Activated B cell treated with CpG ODN at 0.5 μM for 24 hours (primary cell): ENCODE measurements at regions not wholly inside any gene's neighbourhood (a gene's known extent, or its start where the extent isn't known, plus 50 kb on each side); places are given as distances from the start of the nearest gene placed in this dataset.

Source experiments
- ATAC-seq: fragments of 200-7000 bp; cut with Tn5 transposase; one replicate; pipeline ENCODE4 v1.10.0; 2021; ENCODE audit warnings: low read depth, mild to moderate bottlenecking, moderate library complexity
- CTCF ChIA-PET: fragments of 350-600 bp; sonication (Branson Sonifier 250); formaldehyde crosslinking; loops from one replicate; lab custom pipeline; 2021; ENCODE audit warnings: antibody characterized with exemption; lab: Charles Lee
- POLR2A ChIA-PET: fragments of 350-600 bp; sonication (Branson Sonifier 250); formaldehyde crosslinking; loops from one replicate; lab custom pipeline; 2021; ENCODE audit warnings: antibody characterized with exemption; lab: Charles Lee
- DNase-seq: peaks from one replicate; pipeline ENCODE4 v3.0.0; 2022
- H3K27ac Mint-ChIP-seq: one replicate; pipeline ENCODE4 v1.8.0; 2020; ENCODE audit warnings: mixed read lengths
- H3K27me3 Mint-ChIP-seq: one replicate; pipeline ENCODE4 v1.8.0; 2021; ENCODE audit warnings: mixed read lengths
- H3K36me3 Mint-ChIP-seq: one replicate; pipeline ENCODE4 v1.8.0; 2021; ENCODE audit warnings: low read depth, mixed read lengths
- H3K4me1 Mint-ChIP-seq: one replicate; pipeline ENCODE4 v1.8.0; 2021; ENCODE audit warnings: mixed read lengths
- H3K4me3 Mint-ChIP-seq: one replicate; pipeline ENCODE4 v1.8.0; 2020; ENCODE audit warnings: mild to moderate bottlenecking, mixed read lengths
- H3K9me3 Mint-ChIP-seq: one replicate; pipeline ENCODE4 v1.8.0; 2020; ENCODE audit warnings: mixed read lengths
- intact Hi-C: fragments of 100-400 bp; cut with micrococcal nuclease; formaldehyde crosslinking; loops from one replicate; pipeline ENCODE4 v1.15.1; 2024
- TF ChIP-seq, protein P1 (sequence below): fragments of 200-600 bp; IDR thresholded peaks from one replicate; pipeline ENCODE4 v1.8.0; 2022; ENCODE audit warnings: antibody characterized with exemption, mild to moderate bottlenecking

- TF ChIP-seq, protein P1, sequence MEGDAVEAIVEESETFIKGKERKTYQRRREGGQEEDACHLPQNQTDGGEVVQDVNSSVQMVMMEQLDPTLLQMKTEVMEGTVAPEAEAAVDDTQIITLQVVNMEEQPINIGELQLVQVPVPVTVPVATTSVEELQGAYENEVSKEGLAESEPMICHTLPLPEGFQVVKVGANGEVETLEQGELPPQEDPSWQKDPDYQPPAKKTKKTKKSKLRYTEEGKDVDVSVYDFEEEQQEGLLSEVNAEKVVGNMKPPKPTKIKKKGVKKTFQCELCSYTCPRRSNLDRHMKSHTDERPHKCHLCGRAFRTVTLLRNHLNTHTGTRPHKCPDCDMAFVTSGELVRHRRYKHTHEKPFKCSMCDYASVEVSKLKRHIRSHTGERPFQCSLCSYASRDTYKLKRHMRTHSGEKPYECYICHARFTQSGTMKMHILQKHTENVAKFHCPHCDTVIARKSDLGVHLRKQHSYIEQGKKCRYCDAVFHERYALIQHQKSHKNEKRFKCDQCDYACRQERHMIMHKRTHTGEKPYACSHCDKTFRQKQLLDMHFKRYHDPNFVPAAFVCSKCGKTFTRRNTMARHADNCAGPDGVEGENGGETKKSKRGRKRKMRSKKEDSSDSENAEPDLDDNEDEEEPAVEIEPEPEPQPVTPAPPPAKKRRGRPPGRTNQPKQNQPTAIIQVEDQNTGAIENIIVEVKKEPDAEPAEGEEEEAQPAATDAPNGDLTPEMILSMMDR = no peak
- ChIA-PET POLR2A (no interaction called here), CTCF (no interaction called here)
- Mint-ChIP-seq H3K9me3 (peaks cover 11% of the 10 kb centered on the region), H3K27me3 (no peaks in the 10 kb centered on the region), H3K4me3 (no peak overlapping the region), H3K36me3 (no peaks in the 10 kb centered on the region), H3K4me1 (no peaks in the 10 kb centered on the region), H3K27ac (no peak overlapping the region)
- intact Hi-C loops = no loop called here
- ATAC-seq (no peak), DNase-seq (no peak)
Measured at GRCh38 chr14:101056446-101056845, 152.9 kb upstream of the RTL1 start.

DNA sequence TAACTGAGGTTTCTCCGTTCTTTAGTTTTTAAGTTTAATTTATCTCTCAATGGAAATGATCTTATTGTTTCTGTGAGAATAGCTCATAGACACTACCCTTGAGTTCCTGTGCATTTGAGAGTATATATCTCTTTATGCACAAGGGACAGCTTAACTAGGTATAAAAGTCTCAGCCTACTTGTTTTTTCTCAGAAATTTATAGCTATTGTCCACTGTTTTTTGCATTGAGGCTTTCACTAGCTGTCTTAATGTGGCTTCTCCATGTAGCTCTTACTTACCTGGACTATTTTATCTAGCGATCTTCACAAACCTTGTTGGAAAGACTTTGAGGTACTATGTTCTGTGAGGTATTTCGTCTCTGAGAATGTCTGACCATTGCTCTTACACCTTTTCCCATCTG is 153.9 kb upstream of the RTL1 start:
- DNase-seq (no peak), ATAC-seq (no peak)
- Mint-ChIP-seq H3K4me1 (no peaks in the 10 kb centered on the region), H3K27me3 (no peaks in the 10 kb centered on the region), H3K9me3 (peaks cover 11% of the 10 kb centered on the region), H3K27ac (no peak overlapping the region), H3K36me3 (no peaks in the 10 kb centered on the region), H3K4me3 (no peak overlapping the region)
- ChIA-PET CTCF (no interaction called here), POLR2A (no interaction called here)
- intact Hi-C loops = no loop called here
- TF ChIP-seq, protein P1 = no peak

DNA sequence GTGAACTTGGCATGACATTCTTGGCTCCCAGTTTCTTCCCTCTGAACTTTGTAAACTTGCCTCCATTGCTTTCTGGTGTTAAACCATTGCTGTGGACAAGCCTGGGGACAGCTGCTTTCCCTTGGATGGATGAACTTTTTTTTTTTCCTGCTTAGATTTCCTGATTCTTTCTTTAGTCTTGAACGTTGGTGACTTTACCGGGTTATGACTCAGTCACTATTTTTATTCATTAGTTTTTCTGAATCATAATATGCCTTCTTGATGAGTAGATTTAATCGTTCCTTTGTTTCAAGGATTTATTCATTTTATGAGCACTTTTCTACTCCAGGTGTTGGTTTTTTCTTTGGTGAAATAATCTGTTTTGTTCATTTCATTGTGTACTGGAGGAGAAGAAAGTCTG is 155.0 kb upstream of the RTL1 start:
- ChIA-PET POLR2A (no interaction called here), CTCF (no interaction called here)

GRCh38 chr14:101060171-101060601 is 156.7 kb upstream of the RTL1 start:
- POLR2A ChIA-PET = no interaction called here
- H3K36me3 Mint-ChIP-seq = no peaks in the 10 kb centered on the region
- TF ChIP-seq, protein P1 = no peak
- peaks cover 11% of the 10 kb centered on the region for H3K9me3 Mint-ChIP-seq
- no peaks in the 10 kb centered on the region for H3K4me1 Mint-ChIP-seq
- no peak overlapping the region for H3K27ac Mint-ChIP-seq
- CTCF ChIA-PET = no interaction called here
- DNase-seq = no peak
- intact Hi-C loops = no loop called here
- no peak overlapping the region for H3K4me3 Mint-ChIP-seq
- no peak for ATAC-seq
- no peaks in the 10 kb centered on the region for H3K27me3 Mint-ChIP-seq

More for the DNA sequence above, 155.0 kb upstream of the RTL1 start:
- ATAC-seq (no peak), DNase-seq (no peak)
- Mint-ChIP-seq H3K36me3 (no peaks in the 10 kb centered on the region), H3K4me1 (no peaks in the 10 kb centered on the region), H3K27ac (no peak overlapping the region), H3K4me3 (no peak overlapping the region), H3K27me3 (no peaks in the 10 kb centered on the region), H3K9me3 (peaks cover 11% of the 10 kb centered on the region)
- TF ChIP-seq, protein P1 = no peak
- intact Hi-C loops = no loop called here

DNA sequence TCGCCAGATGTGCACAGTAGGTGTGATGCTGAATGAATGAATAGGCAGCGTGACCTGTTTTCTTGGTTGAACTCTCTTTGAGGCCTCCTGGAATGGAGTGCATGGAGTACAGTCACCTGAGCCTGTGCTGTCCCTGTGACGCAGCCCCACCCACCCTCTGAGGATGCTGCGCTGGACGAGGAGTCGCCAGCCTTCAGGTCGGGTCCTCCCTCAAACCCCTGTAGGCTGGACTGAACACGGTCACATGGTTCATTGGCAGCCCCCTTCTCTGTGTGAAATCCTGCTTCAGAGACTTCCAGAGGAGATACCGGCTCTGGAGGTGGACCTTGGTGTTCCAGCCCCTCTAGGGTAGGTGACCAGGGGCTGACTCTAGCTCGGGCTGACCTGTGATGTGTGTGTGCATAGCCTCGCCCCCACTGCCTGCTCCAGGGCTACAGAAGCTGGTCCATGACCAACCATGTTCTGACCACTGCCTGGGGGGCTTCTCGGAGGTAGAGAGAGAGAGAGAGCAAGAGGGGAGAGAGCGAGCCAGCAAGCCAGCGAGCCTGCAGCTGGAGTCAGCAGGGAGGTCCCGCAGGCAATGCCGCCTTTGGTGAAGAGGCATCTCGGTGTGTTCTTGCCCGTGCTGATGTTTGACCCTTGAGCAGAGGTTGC is 158.0 kb upstream of the RTL1 start:
- Mint-ChIP-seq H3K36me3 (no peaks in the 10 kb centered on the region), H3K27ac (no peak overlapping the region), H3K4me1 (no peaks in the 10 kb centered on the region), H3K4me3 (no peak overlapping the region), H3K27me3 (no peaks in the 10 kb centered on the region), H3K9me3 (peaks cover 11% of the 10 kb centered on the region)
- ATAC-seq (no peak), DNase-seq (no peak)
- intact Hi-C loops = no loop called here
- TF ChIP-seq, protein P1 = no peak
- POLR2A ChIA-PET = no interaction called here
- CTCF ChIA-PET = no interaction called here
